IMR-90 (cell line): ENCODE measurements at regions not wholly inside any gene's neighbourhood (a gene's known extent, or its start where the extent isn't known, plus 50 kb on each side); places are given as distances from the start of the nearest gene placed in this dataset.

Source experiments
- ATAC-seq: fragments of 200-7000 bp; cut with Tn5 transposase; 2 replicates; pipeline ENCODE4 v1.9.1; 2020; ENCODE audit warnings: low read depth, mild to moderate bottlenecking, moderate library complexity
- BruUV-seq: library from RNA; stranded (reverse); fragments of 400-500 nt; replicated peaks from 2 replicates; lab custom pipeline; 2021; lab: Mats Ljungman, UMichigan
- CTCF ChIA-PET: fragments of 300-600 bp; formaldehyde crosslinking; extraction: SDS; loops from one replicate; lab custom pipeline; 2021; ENCODE audit warnings: antibody characterized with exemption; lab: Yijun Ruan, JAX
- POLR2A ChIA-PET: fragments of 300-600 bp; sonication (Branson Sonifier 250); formaldehyde crosslinking; loops from one replicate; lab custom pipeline; 2022; ENCODE audit warnings: antibody characterized with exemption; ENCODE audit not compliant: unreplicated experiment; lab: Charles Lee
- DNase-seq: peaks from one replicate; pipeline ENCODE4 v3.0.0; 2013
- H2AFZ ChIP-seq: replicated peaks from 2 replicates; pipeline ENCODE3; 2013; ENCODE audit warnings: low read length, mild to moderate bottlenecking; ENCODE audit not compliant: poor library complexity
- H2AK5ac ChIP-seq: 2 replicates; pipeline ENCODE4 v1.6.1; 2013; ENCODE audit warnings: low read depth, low read length, inconsistent platforms
- H2AK9ac ChIP-seq: replicated peaks from 2 replicates; pipeline ENCODE3; 2013; ENCODE audit warnings: mild to moderate bottlenecking, low read depth, low read length, moderate library complexity; ENCODE audit not compliant: poor library complexity
- H2BK120ac ChIP-seq: 2 replicates; pipeline ENCODE4 v1.6.1; 2013; ENCODE audit warnings: low read depth, low read length, inconsistent platforms
- H2BK15ac ChIP-seq: 3 replicates; pipeline ENCODE4 v1.6.1; 2013; ENCODE audit warnings: low read depth, low read length, inconsistent platforms
- H2BK20ac ChIP-seq: 2 replicates; pipeline ENCODE4 v1.6.1; 2013; ENCODE audit warnings: low read depth, mild to moderate bottlenecking, inconsistent platforms, low read length, moderate library complexity
- H2BK5ac ChIP-seq: 2 replicates; pipeline ENCODE4 v1.6.1; 2013; ENCODE audit warnings: mild to moderate bottlenecking, low read depth, low read length, inconsistent platforms; ENCODE audit not compliant: poor library complexity, severe bottlenecking
- H3K14ac ChIP-seq: replicated peaks from 2 replicates; pipeline ENCODE4 v1.6.1; 2013; ENCODE audit warnings: low read depth, low read length, inconsistent platforms
- H3K18ac ChIP-seq: 2 replicates; pipeline ENCODE4 v1.6.1; 2013; ENCODE audit warnings: low read depth, low read length, control low read depth
- H3K23ac ChIP-seq: 2 replicates; pipeline ENCODE4 v1.6.1; 2013; ENCODE audit warnings: low read depth, low read length, inconsistent platforms
- H3K27ac ChIP-seq: 2 replicates; pipeline ENCODE4 v1.5.1; 2013; ENCODE audit warnings: mild to moderate bottlenecking, control low read depth, low read length; ENCODE audit not compliant: insufficient read depth
- H3K27me3 ChIP-seq: 2 replicates; pipeline ENCODE4 v1.6.1; 2013; ENCODE audit warnings: low read length; ENCODE audit not compliant: control insufficient read depth, insufficient read depth
- H3K36me3 ChIP-seq: 2 replicates; pipeline ENCODE4 v1.6.1; 2013; ENCODE audit warnings: low read length, mixed read lengths; ENCODE audit not compliant: control insufficient read depth, insufficient read depth
- H3K4ac ChIP-seq: 2 replicates; pipeline ENCODE4 v1.6.1; 2013; ENCODE audit warnings: low read depth, low read length, inconsistent platforms
- H3K4me1 ChIP-seq: 2 replicates; pipeline ENCODE4 v1.6.1; 2013; ENCODE audit warnings: low read length, mixed read lengths; ENCODE audit not compliant: control insufficient read depth, insufficient read depth
- H3K4me2 ChIP-seq: 2 replicates; pipeline ENCODE4 v1.6.1; 2013; ENCODE audit warnings: low read depth, mild to moderate bottlenecking, control low read depth, low read length, moderate library complexity
- H3K4me3 ChIP-seq: 2 replicates; pipeline ENCODE4 v1.5.1; 2013; ENCODE audit warnings: low read depth, mild to moderate bottlenecking, control low read depth, low read length, moderate library complexity; ENCODE audit not compliant: insufficient read depth
- H3K56ac ChIP-seq: 2 replicates; pipeline ENCODE4 v1.6.1; 2013; ENCODE audit warnings: low read length, inconsistent platforms; ENCODE audit not compliant: insufficient read depth; ENCODE audit errors: extremely low read depth
- H3K79me1 ChIP-seq, 2 experiments: 2 replicates each; pipeline ENCODE4 v1.6.1; 2013; ENCODE audit warnings: low read length in 2 of 2, inconsistent platforms in 1 of 2, low read depth in 1 of 2
- H3K9ac ChIP-seq: 2 replicates; pipeline ENCODE4 v1.6.1; 2013; ENCODE audit warnings: low read depth, low read length, control low read depth
- H3K9me1 ChIP-seq: 2 replicates; pipeline ENCODE4 v1.6.1; 2013; ENCODE audit warnings: low read length, inconsistent platforms; ENCODE audit not compliant: insufficient read depth
- H3K9me3 ChIP-seq: 2 replicates; pipeline ENCODE4 v1.6.1; 2013; ENCODE audit warnings: low read length; ENCODE audit not compliant: control insufficient read depth, insufficient read depth
- H4K20me1 ChIP-seq: 2 replicates; pipeline ENCODE4 v1.6.1; 2013; ENCODE audit warnings: low read length, inconsistent platforms; ENCODE audit not compliant: insufficient read depth
- H4K5ac ChIP-seq: 2 replicates; pipeline ENCODE4 v1.6.1; 2013; ENCODE audit warnings: mild to moderate bottlenecking, low read depth, low read length, control low read depth
- H4K8ac ChIP-seq, 2 experiments: 2 replicates each; pipeline ENCODE4 v1.6.1; 2013; ENCODE audit warnings: low read depth in 2 of 2, low read length in 2 of 2, control low read depth in 1 of 2, inconsistent platforms in 1 of 2
- H4K91ac ChIP-seq: 2 replicates; pipeline ENCODE4 v1.6.1; 2013; ENCODE audit warnings: low read depth, low read length, inconsistent platforms; ENCODE audit not compliant: insufficient read depth
- CEBPB ChIP-seq: IDR thresholded peaks from 2 replicates; pipeline ENCODE4 v1.6.1; 2012; ENCODE audit warnings: low read depth, low read length, improper control_type of control experiment
- MAFK ChIP-seq: IDR thresholded peaks from 2 replicates; pipeline ENCODE4 v1.6.1; 2012; ENCODE audit warnings: low read depth, low read length, improper control_type of control experiment
- MAZ ChIP-seq: IDR thresholded peaks from 2 replicates; pipeline ENCODE4 v1.6.1; 2012; ENCODE audit warnings: low read depth, mild to moderate bottlenecking, low read length, improper control_type of control experiment, moderate library complexity, borderline replicate concordance
- NFE2L2 ChIP-seq: fragments of 150-350 bp; IDR thresholded peaks from 2 replicates; pipeline ENCODE4 v1.6.1; 2016; ENCODE audit warnings: low read depth, mild to moderate bottlenecking, low read length
- RCOR1 ChIP-seq: IDR thresholded peaks from 2 replicates; pipeline ENCODE4 v1.6.1; 2012; ENCODE audit warnings: mild to moderate bottlenecking, low read length, improper control_type of control experiment; ENCODE audit not compliant: insufficient replicate concordance
- WGBS, 2 experiments: methylation state at CpG; one replicate each; pipeline versions ENCODE4 v1.1.5 to v1.1.7; 2013; ENCODE audit warnings: missing lambda C conversion rate in 2 of 2; ENCODE audit not compliant: insufficient read length in 1 of 2; ENCODE audit errors: extremely low coverage in 2 of 2; 5-methylcytosine and 5-hydroxymethylcytosine counted together
- dilution Hi-C: fragments of 300-500 bp; cut with HindIII; formaldehyde crosslinking; loops from one replicate; pipeline ENCODE4 v1.14.3; 2018; ENCODE audit warnings: low sequenced_read_pairs; ENCODE audit not compliant: unreplicated experiment
- in situ Hi-C: fragments of 300-500 bp; cut with MboI; formaldehyde crosslinking; loops from 3 replicates; pipeline ENCODE4 v1.14.3; 2019; ENCODE audit warnings: low sequenced_read_pairs, inconsistent platforms, mixed read lengths
- intact Hi-C: fragments of 100-400 bp; cut with micrococcal nuclease; formaldehyde crosslinking; loops from 2 replicates; pipeline ENCODE4 v1.10.0; 2022
- TF ChIP-seq, protein P1 (sequence below): fragments of 150-350 bp; IDR thresholded peaks from 2 replicates; pipeline ENCODE4 v1.6.1; 2016; ENCODE audit warnings: low read depth, mild to moderate bottlenecking, low read length, moderate library complexity, borderline replicate concordance
- TF ChIP-seq, protein P2 (sequence below): fragments of 150-350 bp; IDR thresholded peaks from 2 replicates; pipeline ENCODE4 v1.6.1; 2017; ENCODE audit warnings: mild to moderate bottlenecking, antibody characterized with exemption, low read length, low read depth
- TF ChIP-seq, protein P3 (sequence below): conservative IDR thresholded peaks from 2 replicates; pipeline ENCODE4 v1.5.1; 2012; ENCODE audit warnings: mild to moderate bottlenecking, low read depth, low read length, improper control_type of control experiment

- no peak overlapping the region for H3K4ac ChIP-seq
- H4K5ac ChIP-seq, result no peak overlapping the region
- BruUV-seq, result no TSS peak
- DNase-seq (no peak), ATAC-seq (no peak)
- H3K18ac ChIP-seq, result no peak overlapping the region
- H2BK120ac ChIP-seq, result no peak overlapping the region
- H2AK9ac ChIP-seq, result no peak overlapping the region
- no peak overlapping the region for H3K23ac ChIP-seq
- no peak overlapping the region for H2AFZ ChIP-seq
- dilution Hi-C loops (no loop called here), in situ Hi-C loops (no loop called here), intact Hi-C loops (no loop called here)
- H2BK5ac ChIP-seq, result no peak overlapping the region
- H3K27me3 ChIP-seq, result no peaks in the 10 kb centered on the region
- no peaks in the 10 kb centered on the region for H4K20me1 ChIP-seq
- no peaks in the 10 kb centered on the region for H3K36me3 ChIP-seq
- no peak overlapping the region for H2AK5ac ChIP-seq
- no peak overlapping the region for H3K4me3 ChIP-seq
- H2BK20ac ChIP-seq, result no peak overlapping the region
- no peaks in the 10 kb centered on the region for H3K4me1 ChIP-seq
- no peaks in the 10 kb centered on the region for H3K9me3 ChIP-seq
- H3K56ac ChIP-seq, result no peak overlapping the region
- no peaks in the 10 kb centered on the region for H3K79me1 ChIP-seq
- H4K91ac ChIP-seq, result no peak overlapping the region
- H3K4me2 ChIP-seq, result no peak overlapping the region
- no CpG with 5 or more reads among the region's 3 CpGs for WGBS, 2 experiments
- no peak overlapping the region for H4K8ac ChIP-seq
- ChIA-PET POLR2A (no interaction called here), CTCF (no interaction called here)
- no peak for TF ChIP-seq CEBPB
- TF ChIP-seq MAFK, result no peak
- no peak for TF ChIP-seq RCOR1
- no peak for TF ChIP-seq MAZ
- TF ChIP-seq, protein P1, sequence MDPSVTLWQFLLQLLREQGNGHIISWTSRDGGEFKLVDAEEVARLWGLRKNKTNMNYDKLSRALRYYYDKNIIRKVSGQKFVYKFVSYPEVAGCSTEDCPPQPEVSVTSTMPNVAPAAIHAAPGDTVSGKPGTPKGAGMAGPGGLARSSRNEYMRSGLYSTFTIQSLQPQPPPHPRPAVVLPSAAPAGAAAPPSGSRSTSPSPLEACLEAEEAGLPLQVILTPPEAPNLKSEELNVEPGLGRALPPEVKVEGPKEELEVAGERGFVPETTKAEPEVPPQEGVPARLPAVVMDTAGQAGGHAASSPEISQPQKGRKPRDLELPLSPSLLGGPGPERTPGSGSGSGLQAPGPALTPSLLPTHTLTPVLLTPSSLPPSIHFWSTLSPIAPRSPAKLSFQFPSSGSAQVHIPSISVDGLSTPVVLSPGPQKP, result no peak
- TF ChIP-seq NFE2L2, result no peak
- TF ChIP-seq, protein P2, sequence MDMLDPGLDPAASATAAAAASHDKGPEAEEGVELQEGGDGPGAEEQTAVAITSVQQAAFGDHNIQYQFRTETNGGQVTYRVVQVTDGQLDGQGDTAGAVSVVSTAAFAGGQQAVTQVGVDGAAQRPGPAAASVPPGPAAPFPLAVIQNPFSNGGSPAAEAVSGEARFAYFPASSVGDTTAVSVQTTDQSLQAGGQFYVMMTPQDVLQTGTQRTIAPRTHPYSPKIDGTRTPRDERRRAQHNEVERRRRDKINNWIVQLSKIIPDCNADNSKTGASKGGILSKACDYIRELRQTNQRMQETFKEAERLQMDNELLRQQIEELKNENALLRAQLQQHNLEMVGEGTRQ, result no peak
- TF ChIP-seq, protein P3, sequence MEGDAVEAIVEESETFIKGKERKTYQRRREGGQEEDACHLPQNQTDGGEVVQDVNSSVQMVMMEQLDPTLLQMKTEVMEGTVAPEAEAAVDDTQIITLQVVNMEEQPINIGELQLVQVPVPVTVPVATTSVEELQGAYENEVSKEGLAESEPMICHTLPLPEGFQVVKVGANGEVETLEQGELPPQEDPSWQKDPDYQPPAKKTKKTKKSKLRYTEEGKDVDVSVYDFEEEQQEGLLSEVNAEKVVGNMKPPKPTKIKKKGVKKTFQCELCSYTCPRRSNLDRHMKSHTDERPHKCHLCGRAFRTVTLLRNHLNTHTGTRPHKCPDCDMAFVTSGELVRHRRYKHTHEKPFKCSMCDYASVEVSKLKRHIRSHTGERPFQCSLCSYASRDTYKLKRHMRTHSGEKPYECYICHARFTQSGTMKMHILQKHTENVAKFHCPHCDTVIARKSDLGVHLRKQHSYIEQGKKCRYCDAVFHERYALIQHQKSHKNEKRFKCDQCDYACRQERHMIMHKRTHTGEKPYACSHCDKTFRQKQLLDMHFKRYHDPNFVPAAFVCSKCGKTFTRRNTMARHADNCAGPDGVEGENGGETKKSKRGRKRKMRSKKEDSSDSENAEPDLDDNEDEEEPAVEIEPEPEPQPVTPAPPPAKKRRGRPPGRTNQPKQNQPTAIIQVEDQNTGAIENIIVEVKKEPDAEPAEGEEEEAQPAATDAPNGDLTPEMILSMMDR, result no peak
- H3K9me1 ChIP-seq, result no peaks in the 10 kb centered on the region
- H3K9ac ChIP-seq, result no peak overlapping the region
- no peak overlapping the region for H3K14ac ChIP-seq
- no peak overlapping the region for H3K27ac ChIP-seq
- no peak overlapping the region for H2BK15ac ChIP-seq
Observed at GRCh38 chr14:85306024-85306423, 223.9 kb upstream of the FLRT2 start.
